GM18520 (cell line): ENCODE measurements at regions not wholly inside any gene's neighbourhood (a gene's known extent, or its start where the extent isn't known, plus 50 kb on each side); places are given as distances from the start of the nearest gene placed in this dataset.

ENCODE experiments used
- ATAC-seq: cut with Tn5 transposase; IDR thresholded peaks from one replicate; pipeline ENCODE4 v1.9.1; 2021; ENCODE audit not compliant: unreplicated experiment

- ATAC-seq: no peak
These were observed 57.0 kb downstream of the PHLDA1 start for GRCh38 chr12:75974323-75975187.

GRCh38 chr12:75971253-75971652 lies 60.3 kb downstream of the PHLDA1 start:
- ATAC-seq: no peak

- ATAC-seq: no peak
These were observed 61.3 kb downstream of the PHLDA1 start for GRCh38 chr12:75970310-75970709.

- no peak for ATAC-seq
These were observed 61.8 kb downstream of the PHLDA1 start for GRCh38 chr12:75969768-75970167.

GRCh38 chr12:75965661-75966060 lies 65.9 kb downstream of the PHLDA1 start:
- no peak for ATAC-seq

- no peak for ATAC-seq
These were observed 67.4 kb downstream of the PHLDA1 start for GRCh38 chr12:75964150-75964549.

GRCh38 chr12:75961878-75962277 lies 69.7 kb downstream of the PHLDA1 start:
- no peak for ATAC-seq

- ATAC-seq: no peak
These were observed 70.5 kb downstream of the PHLDA1 start for GRCh38 chr12:75960954-75961661.

- ATAC-seq: no peak
These were observed 71.3 kb downstream of the PHLDA1 start for GRCh38 chr12:75960086-75960910.

GRCh38 chr12:75959506-75959905 lies 72.1 kb downstream of the PHLDA1 start:
- ATAC-seq: no peak

- no peak for ATAC-seq
These were observed 72.5 kb downstream of the PHLDA1 start for GRCh38 chr12:75959060-75959459.

- no peak for ATAC-seq
These were observed 76.3 kb downstream of the PHLDA1 start for GRCh38 chr12:75955251-75955650.

GRCh38 chr12:75954749-75955148 lies 76.8 kb downstream of the PHLDA1 start:
- ATAC-seq: no peak

GRCh38 chr12:75954041-75954440 lies 77.5 kb downstream of the PHLDA1 start:
- no peak for ATAC-seq

GRCh38 chr12:75953312-75953906 lies 78.2 kb downstream of the PHLDA1 start:
- ATAC-seq: no peak

GRCh38 chr12:75951399-75952278 lies 79.9 kb downstream of the PHLDA1 start:
- no peak for ATAC-seq

GRCh38 chr12:75947156-75947723 lies 84.3 kb downstream of the PHLDA1 start:
- ATAC-seq: no peak

GRCh38 chr12:75945581-75945980 lies 86.0 kb downstream of the PHLDA1 start:
- ATAC-seq: no peak

- ATAC-seq: no peak
These were observed 86.6 kb downstream of the PHLDA1 start for GRCh38 chr12:75944905-75945432.
